Nucleus accumbens (tissue), 56 donors: ENCODE measurements at regions not wholly inside any gene's neighbourhood (a gene's known extent, or its start where the extent isn't known, plus 50 kb on each side); places are given as distances from the start of the nearest gene placed in this dataset.

ENCODE experiments used
- DNase-seq, 56 donors: peaks; one replicate each; lab custom pipeline; 2025; lab: John Stamatoyannopoulos, UW

DNA sequence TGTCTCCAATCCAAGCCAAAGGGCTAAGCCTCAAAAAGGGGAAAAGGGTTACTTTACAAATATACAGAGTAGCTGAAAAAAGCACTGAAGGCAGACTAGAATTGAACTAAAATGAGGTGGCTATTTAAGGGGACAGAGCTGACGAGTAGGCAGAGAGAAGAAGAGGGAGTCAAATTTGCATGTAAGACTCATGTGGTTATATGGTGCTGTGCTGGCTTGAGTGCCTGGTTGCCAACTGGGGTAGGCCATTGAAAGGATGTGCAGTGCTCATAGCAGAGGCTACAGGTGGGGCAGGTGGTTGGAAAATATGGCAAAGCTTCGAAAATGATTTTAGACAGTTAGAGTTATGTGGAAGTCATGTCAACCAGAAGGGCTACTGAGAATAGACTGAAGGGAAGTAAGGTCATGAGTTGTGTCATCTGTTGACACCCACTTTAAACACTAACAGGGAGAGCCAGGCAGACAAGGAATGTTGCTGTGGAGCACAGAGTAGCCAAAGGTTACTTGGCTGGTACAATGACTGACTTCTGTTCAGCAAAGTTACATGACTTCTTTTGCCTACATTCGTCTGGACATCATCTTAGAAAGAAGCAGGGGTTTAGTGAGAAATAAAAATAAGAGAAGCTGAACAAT is 1210.4 kb downstream of the ADGRL3 start:
- DNase-seq = no peak

DNA sequence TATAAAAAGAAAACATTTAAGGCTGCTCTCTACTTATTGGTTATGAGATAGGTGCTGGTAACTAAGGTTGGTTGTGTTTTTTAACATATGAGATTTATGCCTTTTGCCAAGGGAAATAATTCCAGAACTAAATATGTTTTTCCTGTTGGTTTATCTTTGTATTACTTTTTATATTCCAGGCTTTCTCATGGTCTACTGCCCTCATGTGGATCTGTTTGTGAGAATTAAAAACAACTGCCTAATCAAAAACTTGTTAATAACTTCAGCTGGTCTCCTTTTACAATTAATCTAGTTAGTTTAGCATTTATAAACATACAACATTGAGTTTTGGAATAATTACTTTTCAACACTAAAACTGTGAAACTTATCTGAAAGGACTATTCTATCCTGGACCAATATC is 1208.3 kb downstream of the ADGRL3 start:
- DNase-seq = no peak

GRCh38 chr4:62407534-62407933 is 1207.4 kb downstream of the ADGRL3 start:
- DNase-seq = no peak

- no peak for DNase-seq
Observed at GRCh38 chr4:62402088-62402806, 1202.1 kb downstream of the ADGRL3 start.

DNA sequence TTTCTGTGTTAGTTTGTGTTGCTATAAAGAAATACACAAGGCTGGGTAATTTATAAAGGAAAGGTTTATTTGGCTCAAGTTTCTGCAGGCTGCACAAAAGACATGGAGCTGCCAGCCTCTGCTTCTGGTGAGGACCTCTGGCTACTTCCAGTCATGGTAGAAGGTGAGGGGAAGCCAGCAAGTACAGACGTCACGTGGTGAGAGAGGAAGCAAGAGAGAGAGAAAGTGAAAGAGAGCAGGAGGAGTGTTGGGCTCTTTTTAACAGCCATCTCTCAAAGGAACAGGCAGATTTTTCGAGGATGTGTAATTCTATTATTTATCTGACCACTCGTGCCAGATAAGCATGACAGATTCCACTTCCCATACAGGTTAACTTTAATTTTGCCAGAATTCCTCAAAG is 1199.1 kb downstream of the ADGRL3 start:
- peak in 1 of 56 donors; percentile 1 for DNase-seq

DNA sequence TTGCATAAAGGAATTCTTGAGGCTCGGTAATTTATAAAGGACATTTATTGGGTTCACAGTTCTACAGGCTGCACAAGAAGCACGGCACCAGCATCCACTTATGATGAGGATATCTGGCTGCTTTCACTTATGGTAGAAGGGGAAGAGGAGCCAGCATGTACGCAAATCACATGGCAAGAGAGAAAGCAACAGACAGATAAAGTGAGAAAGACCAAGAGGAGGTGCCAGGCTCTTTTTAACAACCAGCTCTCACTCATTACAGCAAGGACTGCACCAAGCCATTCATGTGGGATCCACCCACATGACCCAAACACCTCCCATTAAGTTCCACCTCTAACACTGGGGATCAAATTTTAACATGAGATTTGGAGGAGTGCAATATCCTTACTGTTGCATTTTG is 1198.2 kb downstream of the ADGRL3 start:
- no peak for DNase-seq

- no peak for DNase-seq
Observed at GRCh38 chr4:62394766-62395165, 1194.6 kb downstream of the ADGRL3 start.

GRCh38 chr4:62387808-62388207 is 1187.7 kb downstream of the ADGRL3 start:
- DNase-seq = no peak

GRCh38 chr4:62377700-62378099 is 1177.6 kb downstream of the ADGRL3 start:
- no peak for DNase-seq

DNA sequence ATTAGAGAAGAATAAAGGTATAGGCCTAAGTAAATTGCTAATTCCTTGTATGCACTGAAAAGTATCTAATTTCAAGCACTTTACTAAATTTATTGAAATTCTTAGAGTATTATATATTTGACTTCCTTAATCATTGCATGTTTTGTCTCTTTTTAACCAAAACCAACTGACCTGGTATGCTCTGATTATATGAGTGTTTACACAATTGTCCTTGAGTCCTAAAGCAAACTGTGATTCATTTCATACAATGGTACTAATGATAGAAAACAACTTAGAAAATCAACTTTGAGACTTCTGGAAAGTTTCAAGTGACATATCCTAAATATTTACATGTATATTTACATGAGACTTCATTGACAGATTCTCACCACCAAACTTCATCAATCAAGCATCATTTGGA is 1177.1 kb downstream of the ADGRL3 start:
- DNase-seq = no peak

GRCh38 chr4:62366939-62367338 is 1166.8 kb downstream of the ADGRL3 start:
- DNase-seq = no peak

- no peak for DNase-seq
Observed at GRCh38 chr4:62360156-62360545, 1160.0 kb downstream of the ADGRL3 start.

GRCh38 chr4:62359441-62360155 is 1159.5 kb downstream of the ADGRL3 start:
- DNase-seq = no peak

GRCh38 chr4:62344915-62345314 is 1144.8 kb downstream of the ADGRL3 start:
- DNase-seq = no peak

DNA sequence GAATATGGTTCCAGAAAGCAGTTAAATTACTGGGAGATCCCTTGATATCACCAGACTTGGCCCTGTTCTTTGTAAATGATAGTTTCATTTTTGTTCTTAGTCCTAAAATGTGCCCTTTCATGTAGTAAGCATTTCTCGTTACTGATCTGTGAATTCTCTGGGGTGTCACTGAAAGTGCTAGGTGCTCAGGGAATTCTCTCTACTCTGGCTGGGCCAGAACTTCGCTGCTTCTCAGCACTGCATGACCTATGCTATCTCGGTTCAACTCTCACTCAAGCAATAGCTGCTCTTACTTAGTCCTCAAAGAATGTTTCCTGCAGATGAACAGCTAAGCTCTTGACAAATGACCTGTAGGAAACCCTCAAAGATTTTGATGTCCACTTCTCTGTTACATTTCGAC is 1144.3 kb downstream of the ADGRL3 start:
- no peak for DNase-seq

DNA sequence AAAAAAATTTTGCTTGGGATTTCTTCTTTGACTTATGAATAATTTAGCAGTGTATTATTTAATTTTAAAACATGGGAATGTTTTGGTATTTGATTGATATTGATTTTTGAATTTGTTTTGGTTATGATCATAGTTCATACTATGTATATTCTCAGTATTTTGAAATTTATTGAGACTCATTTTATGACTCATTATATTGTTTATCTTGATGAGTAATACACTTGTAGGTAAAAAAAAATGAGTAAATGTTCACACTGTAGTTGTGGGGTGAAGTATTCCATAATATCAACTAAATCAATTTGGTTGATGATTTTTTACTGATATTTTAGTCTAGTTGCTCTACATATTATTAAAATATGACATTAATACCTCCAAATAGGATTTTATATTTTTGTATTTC is 1142.2 kb downstream of the ADGRL3 start:
- no peak for DNase-seq

- no peak for DNase-seq
Observed at GRCh38 chr4:62328526-62328925, 1128.4 kb downstream of the ADGRL3 start.

DNA sequence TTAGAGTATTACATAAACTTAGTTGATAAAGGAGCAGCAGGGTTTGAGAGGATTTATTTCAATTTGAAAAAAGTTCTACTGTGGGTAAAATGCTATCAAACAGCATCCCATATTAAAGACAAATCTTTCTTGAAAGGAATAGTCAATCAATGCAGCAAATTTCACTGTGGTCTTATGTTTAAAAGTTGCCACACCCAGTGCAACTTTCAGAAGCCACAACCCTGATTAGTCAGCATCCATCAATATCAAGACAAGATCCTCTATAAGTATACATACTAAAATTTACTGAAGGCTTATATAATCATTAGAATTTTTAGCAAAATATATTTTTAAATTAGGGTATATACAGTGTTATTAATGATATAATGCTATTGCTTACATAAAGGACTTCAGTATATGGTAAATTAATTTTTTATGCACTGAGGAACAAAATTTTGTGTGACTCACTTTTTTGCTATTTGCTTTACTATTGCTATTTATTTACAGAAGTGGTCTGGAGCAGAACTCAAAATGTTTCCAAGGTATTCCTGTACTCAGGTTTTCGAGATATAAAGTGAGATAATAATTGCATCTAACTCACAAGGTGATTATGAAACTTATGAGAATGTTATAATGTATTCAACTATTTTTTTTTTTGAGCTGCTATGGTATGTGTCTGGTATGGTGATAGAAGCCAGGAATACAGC is 1127.6 kb downstream of the ADGRL3 start:
- no peak for DNase-seq

- DNase-seq = peak in 6 of 56 donors; percentile 1 to 40 (median 2)
Observed at GRCh38 chr4:62324215-62324614, 1124.1 kb downstream of the ADGRL3 start.

GRCh38 chr4:62320612-62321011 is 1120.5 kb downstream of the ADGRL3 start:
- no peak for DNase-seq

GRCh38 chr4:62302710-62303109 is 1102.6 kb downstream of the ADGRL3 start:
- no peak for DNase-seq
